ENCODE measurements at regions not wholly inside any gene's neighbourhood (a gene's known extent, or its start where the extent isn't known, plus 50 kb on each side); places are given as distances from the start of the nearest gene placed in this dataset.

DNA sequence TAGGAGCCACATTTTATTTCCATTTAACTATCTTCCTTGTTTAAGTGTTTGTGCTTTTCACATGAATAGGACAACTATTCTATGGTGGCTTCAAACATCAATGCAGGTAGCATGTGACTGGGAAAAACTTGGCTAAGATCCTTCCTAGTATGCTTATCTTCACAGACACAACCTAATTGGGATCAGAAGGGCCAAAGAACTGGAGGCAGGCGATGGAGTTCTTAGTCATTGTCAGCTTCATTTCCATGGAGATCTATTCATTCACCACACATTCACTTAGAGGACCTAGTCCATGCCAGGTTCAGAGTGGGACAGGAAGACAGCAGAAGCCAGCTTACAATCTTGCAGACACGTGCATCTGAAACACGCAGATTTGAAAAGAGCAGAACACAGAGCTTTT, 277.5 kb upstream of the PPP2R3A start:
- TF ChIP-seq, protein P1, sequence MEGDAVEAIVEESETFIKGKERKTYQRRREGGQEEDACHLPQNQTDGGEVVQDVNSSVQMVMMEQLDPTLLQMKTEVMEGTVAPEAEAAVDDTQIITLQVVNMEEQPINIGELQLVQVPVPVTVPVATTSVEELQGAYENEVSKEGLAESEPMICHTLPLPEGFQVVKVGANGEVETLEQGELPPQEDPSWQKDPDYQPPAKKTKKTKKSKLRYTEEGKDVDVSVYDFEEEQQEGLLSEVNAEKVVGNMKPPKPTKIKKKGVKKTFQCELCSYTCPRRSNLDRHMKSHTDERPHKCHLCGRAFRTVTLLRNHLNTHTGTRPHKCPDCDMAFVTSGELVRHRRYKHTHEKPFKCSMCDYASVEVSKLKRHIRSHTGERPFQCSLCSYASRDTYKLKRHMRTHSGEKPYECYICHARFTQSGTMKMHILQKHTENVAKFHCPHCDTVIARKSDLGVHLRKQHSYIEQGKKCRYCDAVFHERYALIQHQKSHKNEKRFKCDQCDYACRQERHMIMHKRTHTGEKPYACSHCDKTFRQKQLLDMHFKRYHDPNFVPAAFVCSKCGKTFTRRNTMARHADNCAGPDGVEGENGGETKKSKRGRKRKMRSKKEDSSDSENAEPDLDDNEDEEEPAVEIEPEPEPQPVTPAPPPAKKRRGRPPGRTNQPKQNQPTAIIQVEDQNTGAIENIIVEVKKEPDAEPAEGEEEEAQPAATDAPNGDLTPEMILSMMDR (IDR thresholded peaks at IDR 0.05; ENCODE audit: low read depth, low read length, missing control alignments): no peak
- no peak overlapping the region for H3K4me3 ChIP-seq (ENCODE audit: low read depth, low read length)
- no peak for DNase-seq (ENCODE audit: low read depth)

DNA sequence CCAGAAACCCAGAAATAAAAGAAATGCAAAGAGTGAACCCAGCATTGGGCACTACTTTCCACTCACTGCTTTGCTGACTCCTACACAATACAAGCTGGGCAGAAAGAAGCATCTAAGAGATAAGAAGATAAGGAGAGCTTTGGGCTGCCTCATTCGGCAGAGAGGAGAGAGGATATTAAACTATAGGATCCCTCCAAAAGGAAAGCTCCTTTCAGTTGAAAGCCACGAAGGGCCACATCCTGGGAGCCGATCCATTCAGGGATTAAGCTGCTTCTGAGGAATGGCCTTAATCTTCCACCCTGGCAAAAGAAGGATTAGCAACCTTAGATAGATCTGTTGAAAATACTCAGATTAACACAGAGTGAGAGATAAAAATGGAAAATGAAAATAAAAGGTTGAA, 274.9 kb upstream of the PPP2R3A start:
- H3K4me3 ChIP-seq (ENCODE audit: low read depth, low read length): no peak overlapping the region
- DNase-seq (ENCODE audit: low read depth): no peak
- TF ChIP-seq, protein P1 (IDR thresholded peaks at IDR 0.05; ENCODE audit: low read depth, low read length, missing control alignments): no peak

DNA sequence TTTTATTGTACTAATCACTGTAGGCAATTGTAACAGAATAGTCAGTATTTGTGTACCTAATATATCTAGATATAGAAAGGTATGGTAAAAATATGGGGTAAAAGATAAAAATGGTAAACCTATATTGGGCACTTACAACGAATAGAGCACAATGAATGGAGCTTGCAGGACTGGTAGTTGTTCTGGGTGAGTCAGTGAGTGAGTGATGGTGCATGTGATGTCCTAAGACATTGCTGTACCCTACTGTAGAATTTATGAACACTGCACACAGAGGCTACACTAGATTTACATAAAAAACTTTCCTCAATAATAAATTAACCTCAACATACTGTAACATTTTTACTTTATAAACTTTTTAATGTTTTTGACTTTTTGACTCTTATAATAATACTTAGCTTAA, 274.3 kb upstream of the PPP2R3A start:
- TF ChIP-seq, protein P1 (IDR thresholded peaks at IDR 0.05; ENCODE audit: low read depth, low read length, missing control alignments): no peak
- no peak for DNase-seq (ENCODE audit: low read depth)
- no peak overlapping the region for H3K4me3 ChIP-seq (ENCODE audit: low read depth, low read length)

DNA sequence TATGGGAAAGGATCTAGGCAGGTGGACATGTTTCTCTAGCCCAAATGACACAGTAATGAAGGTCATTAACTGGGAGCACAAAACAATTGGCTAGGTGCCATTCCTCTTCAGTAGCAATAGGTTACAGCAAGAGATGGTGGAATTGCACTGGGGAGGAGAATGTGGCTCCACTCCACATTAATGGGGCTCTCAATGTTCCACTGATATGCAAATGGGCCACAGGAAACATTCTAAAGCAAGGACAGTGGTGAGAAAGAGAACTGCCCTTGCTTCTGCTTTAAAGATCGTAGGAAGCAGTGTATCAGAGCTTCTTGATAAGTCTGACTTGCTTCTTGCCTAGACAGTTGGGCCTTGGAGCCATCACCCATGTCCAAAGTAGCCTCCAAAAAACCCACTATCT, 271.4 kb upstream of the PPP2R3A start:
- TF ChIP-seq, protein P1 (IDR thresholded peaks at IDR 0.05; ENCODE audit: low read depth, low read length, missing control alignments): no peak
- H3K4me3 ChIP-seq (ENCODE audit: low read depth, low read length): no peak overlapping the region
- DNase-seq (ENCODE audit: low read depth): no peak

DNA sequence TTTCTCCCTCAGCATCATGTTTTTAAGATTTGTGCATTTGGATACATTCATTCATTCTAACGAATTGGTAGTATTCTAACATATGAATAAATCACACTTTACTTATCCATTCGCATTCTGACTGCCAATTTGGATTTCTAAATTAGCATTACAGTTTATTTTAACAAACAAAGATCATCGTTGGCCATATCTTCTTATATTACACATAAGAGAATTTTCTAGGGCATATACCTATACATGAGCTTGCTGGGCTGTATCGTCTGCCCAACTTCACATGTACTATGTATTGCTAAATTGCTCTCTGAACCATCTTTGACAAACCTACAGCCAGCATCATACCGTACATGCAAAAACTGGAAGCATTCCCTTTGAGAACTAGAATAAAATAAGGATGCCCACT, 265.8 kb upstream of the PPP2R3A start:
- DNase-seq (ENCODE audit: low read depth): no peak
- no peak overlapping the region for H3K4me3 ChIP-seq (ENCODE audit: low read depth, low read length)
- TF ChIP-seq, protein P1 (IDR thresholded peaks at IDR 0.05; ENCODE audit: low read depth, low read length, missing control alignments): no peak

DNA sequence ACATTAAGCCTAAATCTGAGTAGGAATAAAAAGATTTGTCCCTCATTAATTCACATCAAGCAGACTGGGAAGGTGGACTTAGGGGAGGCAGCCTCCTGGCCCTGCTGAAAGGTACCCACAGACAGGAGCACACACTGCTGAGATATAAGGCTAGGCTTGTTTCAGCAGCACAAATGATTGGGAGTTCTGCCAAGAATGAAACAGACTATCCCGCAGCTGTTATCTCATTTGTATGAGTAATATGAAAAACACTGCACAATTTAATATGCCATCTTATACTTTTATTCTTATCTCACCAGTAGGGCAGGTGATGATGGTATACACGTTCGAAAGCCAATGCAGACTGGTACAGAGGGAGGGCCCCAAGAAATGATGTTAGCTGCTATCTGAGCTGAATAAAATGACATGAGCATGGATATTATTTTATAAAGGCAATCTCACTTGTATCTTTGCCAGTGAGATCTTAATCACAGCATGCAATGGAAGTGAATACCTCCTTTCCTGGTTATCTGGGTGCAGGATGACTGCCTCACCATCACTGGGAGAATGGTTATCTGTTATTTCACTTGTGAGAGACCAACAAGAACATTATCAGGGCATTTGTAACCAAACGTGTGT, 258.7 kb upstream of the PPP2R3A start:
- no peak overlapping the region for H3K4me3 ChIP-seq (ENCODE audit: low read depth, low read length)
- DNase-seq (ENCODE audit: low read depth): no peak
- TF ChIP-seq, protein P1 (IDR thresholded peaks at IDR 0.05; ENCODE audit: low read depth, low read length, missing control alignments): no peak

DNA sequence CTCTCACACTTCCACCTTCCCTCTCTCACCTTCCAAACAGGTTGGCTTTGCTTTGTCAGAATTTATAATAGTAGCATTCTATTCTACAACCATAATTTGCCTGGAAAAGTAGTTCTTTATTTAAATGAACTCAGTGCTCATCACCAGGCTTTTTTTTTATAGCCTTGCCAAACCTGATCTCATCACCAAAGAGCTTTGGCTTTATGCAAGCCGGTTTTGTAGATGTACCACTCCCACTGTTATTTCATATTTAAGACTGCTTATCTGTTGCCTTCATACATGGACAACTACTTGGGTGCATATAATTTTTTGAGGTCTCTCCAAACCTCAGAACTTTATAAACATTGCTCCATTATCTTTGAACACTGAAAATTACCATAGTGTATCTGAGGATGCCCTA, 246.1 kb upstream of the PPP2R3A start:
- TF ChIP-seq, protein P1 (IDR thresholded peaks at IDR 0.05; ENCODE audit: low read depth, low read length, missing control alignments): no peak
- DNase-seq (ENCODE audit: low read depth): no peak
- no peak overlapping the region for H3K4me3 ChIP-seq (ENCODE audit: low read depth, low read length)
